HCEC 1CT (cell line): ENCODE measurements at regions not wholly inside any gene's neighbourhood (a gene's known extent, or its start where the extent isn't known, plus 50 kb on each side); places are given as distances from the start of the nearest gene placed in this dataset.

Source experiments
- DNase-seq: peaks from one replicate; pipeline ENCODE4 v3.0.0-alpha.2; 2017

DNA sequence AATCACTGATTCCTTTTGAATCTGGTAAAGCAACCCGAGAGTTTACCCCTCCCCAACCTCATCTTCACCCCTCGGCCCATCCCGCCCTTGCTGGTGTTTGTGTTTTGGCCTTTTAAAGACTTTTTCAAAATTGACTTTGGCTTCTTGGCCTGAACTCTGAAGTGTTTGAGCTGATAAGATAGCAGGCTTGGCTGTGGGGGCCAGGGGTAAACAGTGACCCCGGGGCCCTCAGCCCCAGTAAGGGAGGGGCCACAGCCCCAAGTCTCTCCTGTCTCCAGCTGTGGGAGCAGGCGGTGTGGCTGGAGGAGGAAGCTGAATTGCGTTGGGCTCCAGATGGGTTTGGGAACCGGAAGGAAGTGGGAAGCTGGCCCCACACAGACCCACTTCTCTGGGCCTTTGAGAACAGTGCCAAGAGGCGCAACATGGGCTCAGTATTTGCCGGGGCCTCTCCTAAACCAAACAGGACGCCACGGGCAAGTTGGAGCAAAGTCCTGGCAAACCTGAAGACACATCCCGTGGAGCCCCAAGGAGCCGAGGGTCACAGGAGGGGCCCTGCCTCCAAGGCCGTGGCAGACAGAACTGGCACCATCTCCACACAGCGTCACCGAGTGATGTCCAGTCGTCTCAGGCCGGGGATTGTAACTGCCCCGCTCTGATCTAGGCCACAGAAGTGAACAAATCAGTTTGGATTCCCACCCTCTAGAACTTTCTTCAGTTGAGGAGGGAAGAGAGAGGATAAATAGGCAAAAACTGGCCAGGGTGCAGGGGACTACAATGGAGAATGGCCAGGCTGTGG lies 54.3 kb upstream of the PTPN1 start:
- no peak for DNase-seq

DNA sequence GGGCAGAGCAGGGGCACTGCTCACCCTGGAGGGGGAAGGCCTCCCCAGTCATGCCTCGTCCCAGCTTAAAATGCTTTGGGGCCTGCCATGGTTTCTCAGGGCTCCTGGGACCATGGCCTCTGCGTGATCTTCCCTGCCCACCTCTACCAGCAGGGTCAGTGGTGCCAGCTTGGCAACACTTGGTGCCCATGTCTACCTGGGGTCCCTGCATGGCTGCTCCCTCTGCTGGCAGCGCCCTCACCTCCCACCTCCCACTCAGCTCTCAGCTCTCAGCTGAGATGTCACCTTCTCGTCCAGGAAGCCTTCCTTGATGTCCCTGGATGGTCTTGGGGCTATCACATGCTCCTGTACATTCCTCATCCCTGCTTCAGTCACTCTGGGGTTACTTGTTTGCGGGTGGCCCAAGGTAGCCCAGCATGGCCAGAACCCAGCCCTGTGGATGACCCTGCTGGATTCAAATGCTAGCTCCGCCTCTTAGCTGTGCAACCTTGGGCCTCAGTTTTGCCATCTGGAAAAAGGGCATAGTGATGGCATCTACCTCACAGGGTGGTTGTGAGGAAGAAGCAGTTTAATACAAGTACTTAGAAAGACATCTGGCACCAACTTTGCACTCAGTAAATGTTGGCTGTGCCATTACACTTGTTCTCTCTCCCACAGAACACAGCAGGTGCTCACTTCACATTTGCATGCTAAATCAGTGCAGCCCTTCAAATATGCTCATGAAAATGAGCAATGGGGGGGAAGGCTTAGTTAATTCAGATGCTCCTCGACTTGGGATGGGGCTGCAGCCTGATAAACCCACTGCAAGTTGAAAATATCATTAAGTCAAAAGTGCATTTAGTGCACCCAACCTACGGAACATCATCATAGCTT lies 53.5 kb upstream of the PTPN1 start:
- DNase-seq: no peak

DNA sequence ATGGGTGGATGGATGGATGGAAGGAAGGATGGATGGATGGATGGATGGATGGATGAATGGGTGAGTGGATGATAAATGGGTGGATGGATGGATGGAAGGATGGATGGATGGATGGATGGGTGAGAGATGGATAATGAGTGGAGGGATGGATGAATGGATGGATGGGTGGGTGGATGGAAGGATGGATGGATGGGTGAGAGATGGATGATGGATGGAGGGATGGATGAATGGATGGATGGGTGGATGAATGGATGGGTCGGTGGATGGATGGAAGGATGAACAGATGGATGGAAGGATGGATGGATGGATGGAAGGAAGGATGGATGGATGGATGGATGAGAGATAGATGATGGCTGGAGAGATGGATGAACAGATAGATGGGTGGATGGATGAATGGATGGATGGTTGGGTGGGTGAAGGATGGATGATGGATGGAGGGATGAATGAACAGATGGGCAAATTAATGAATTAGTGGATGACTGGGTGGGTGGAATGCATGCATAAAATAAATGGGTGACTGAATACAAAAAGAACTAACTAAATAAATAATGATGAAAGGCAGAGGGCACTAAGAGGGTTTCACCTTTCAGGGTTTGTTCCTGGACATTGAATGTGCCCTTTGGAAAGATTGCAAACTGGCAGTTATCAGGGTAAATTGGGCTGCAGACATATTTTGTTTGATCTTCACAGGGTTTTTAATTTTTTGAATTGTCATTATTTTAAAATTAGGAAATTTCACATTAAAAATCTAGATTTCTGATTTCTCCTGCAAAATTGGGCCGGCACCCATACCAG lies 50.9 kb upstream of the PTPN1 start:
- no peak for DNase-seq

DNA sequence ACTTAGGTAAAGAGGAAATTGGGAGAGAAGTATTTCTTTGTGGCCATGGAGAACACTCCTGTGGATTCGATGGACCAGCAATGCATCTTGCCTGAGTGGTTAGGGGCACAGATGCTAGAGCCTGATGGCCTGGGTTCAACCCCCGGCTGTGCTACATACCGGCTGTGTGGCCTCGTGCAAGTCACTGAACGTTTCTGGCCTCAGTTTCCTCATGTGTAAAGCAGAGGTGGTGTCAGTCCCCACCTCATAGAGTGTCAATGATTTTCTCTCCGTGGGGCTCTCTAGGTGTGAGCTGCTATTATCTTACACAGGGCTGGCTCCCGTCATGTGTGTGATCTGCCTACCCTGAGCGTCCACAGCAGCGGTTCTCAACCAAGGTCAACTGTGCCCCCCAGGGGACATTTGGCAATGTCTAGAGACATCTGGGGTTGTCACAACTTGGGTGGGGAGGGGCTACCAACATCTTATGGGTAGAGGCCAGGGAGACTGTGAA lies 50.0 kb upstream of the PTPN1 start:
- DNase-seq: no peak
